HL-60 (cell line): ENCODE measurements at regions not wholly inside any gene's neighbourhood (a gene's known extent, or its start where the extent isn't known, plus 50 kb on each side); places are given as distances from the start of the nearest gene placed in this dataset.

Experiments
- POLR2AphosphoS5 ChIP-seq: IDR thresholded peaks from 2 replicates; pipeline ENCODE4 v1.6.1; 2012; ENCODE audit warnings: low read depth
- SPI1 ChIP-seq: IDR thresholded peaks from 2 replicates; pipeline ENCODE4 v1.6.1; 2012; ENCODE audit warnings: low read depth, mild to moderate bottlenecking, borderline replicate concordance
- TF ChIP-seq, protein P1 (sequence below): IDR thresholded peaks from one replicate; pipeline ENCODE4 v1.5.1; 2011; ENCODE audit warnings: low read length, control low read depth, inconsistent platforms; ENCODE audit not compliant: insufficient read depth

DNA sequence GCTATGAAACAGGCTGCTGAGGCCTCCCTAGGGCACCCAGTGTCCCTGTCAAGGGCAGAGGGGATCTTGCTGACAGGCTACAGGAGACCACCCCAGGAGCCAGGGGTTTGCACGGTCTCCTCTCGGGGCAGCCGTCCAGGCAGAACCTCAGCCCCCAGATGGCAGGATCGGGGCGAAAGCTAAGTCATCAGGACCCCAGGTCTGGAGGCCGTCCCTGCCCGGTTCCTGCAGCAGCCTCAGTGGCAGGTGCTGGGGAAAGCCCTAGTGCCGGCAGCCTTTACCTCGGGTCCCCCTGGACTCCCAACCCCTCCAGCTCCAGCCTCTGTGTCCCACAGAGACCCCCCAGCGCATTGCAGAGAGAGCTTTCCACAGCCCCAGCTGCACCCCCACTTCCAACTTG, 103.8 kb upstream of the C14orf180 start:
- TF ChIP-seq, protein P1, sequence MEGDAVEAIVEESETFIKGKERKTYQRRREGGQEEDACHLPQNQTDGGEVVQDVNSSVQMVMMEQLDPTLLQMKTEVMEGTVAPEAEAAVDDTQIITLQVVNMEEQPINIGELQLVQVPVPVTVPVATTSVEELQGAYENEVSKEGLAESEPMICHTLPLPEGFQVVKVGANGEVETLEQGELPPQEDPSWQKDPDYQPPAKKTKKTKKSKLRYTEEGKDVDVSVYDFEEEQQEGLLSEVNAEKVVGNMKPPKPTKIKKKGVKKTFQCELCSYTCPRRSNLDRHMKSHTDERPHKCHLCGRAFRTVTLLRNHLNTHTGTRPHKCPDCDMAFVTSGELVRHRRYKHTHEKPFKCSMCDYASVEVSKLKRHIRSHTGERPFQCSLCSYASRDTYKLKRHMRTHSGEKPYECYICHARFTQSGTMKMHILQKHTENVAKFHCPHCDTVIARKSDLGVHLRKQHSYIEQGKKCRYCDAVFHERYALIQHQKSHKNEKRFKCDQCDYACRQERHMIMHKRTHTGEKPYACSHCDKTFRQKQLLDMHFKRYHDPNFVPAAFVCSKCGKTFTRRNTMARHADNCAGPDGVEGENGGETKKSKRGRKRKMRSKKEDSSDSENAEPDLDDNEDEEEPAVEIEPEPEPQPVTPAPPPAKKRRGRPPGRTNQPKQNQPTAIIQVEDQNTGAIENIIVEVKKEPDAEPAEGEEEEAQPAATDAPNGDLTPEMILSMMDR, result no peak
- TF ChIP-seq POLR2AphosphoS5, result no peak
- no peak for TF ChIP-seq SPI1
